Mesenchymal stem cell (in vitro differentiated cells and primary cell): ENCODE measurements at regions not wholly inside any gene's neighbourhood (a gene's known extent, or its start where the extent isn't known, plus 50 kb on each side); places are given as distances from the start of the nearest gene placed in this dataset.

Source experiments
- DNase-seq: peaks from one replicate; pipeline ENCODE4 v3.0.0-alpha.2; 2013
- H2AFZ ChIP-seq: one replicate; pipeline ENCODE4 v1.6.1; 2013; ENCODE audit warnings: low read depth, mild to moderate bottlenecking, control low read depth, inconsistent platforms, low read length, moderate library complexity
- H2AK5ac ChIP-seq: 2 replicates; pipeline ENCODE4 v1.6.1; 2013; ENCODE audit warnings: low read length, moderate library complexity, mild to moderate bottlenecking, inconsistent platforms; ENCODE audit not compliant: severe bottlenecking
- H2BK120ac ChIP-seq: one replicate; pipeline ENCODE4 v1.6.1; 2013; ENCODE audit warnings: low read depth, mild to moderate bottlenecking, inconsistent platforms, low read length, moderate library complexity
- H2BK12ac ChIP-seq, 2 experiments: one replicate each; pipeline ENCODE4 v1.6.1; 2013; ENCODE audit warnings: inconsistent platforms in 2 of 2, low read length in 2 of 2, mild to moderate bottlenecking in 2 of 2, moderate library complexity in 2 of 2, control low read depth in 1 of 2
- H2BK15ac ChIP-seq: one replicate; pipeline ENCODE4 v1.6.1; 2013; ENCODE audit warnings: mild to moderate bottlenecking, low read depth, inconsistent platforms; ENCODE audit not compliant: poor library complexity, severe bottlenecking
- H2BK5ac ChIP-seq: 2 replicates; pipeline ENCODE4 v1.6.1; 2013; ENCODE audit warnings: low read depth, mild to moderate bottlenecking, low read length, control low read depth, inconsistent platforms; ENCODE audit not compliant: poor library complexity, severe bottlenecking
- H3K14ac ChIP-seq, 2 experiments: one replicate each; pipeline ENCODE4 v1.6.1; 2013; ENCODE audit warnings: inconsistent platforms in 2 of 2, low read length in 2 of 2, control low read depth in 1 of 2, mild to moderate bottlenecking in 1 of 2, moderate library complexity in 1 of 2
- H3K18ac ChIP-seq, 2 experiments: one replicate each; pipeline ENCODE4 v1.6.1; 2013; ENCODE audit warnings: inconsistent platforms in 2 of 2, low read length in 2 of 2, control low read depth in 1 of 2, low read depth in 1 of 2, mild to moderate bottlenecking in 1 of 2
- H3K23ac ChIP-seq, 2 experiments: one replicate each; pipeline ENCODE4 v1.6.1; 2013; ENCODE audit warnings: inconsistent platforms in 2 of 2, low read length in 2 of 2, mild to moderate bottlenecking in 2 of 2, moderate library complexity in 2 of 2, control low read depth in 1 of 2
- H3K27ac ChIP-seq: 2 replicates; pipeline ENCODE4 v1.5.1; 2013; ENCODE audit warnings: mild to moderate bottlenecking, moderate library complexity, low read length, control low read depth, inconsistent platforms; ENCODE audit not compliant: poor library complexity, severe bottlenecking
- H3K27me3 ChIP-seq, 2 experiments: 2 replicates each; pipeline versions ENCODE4 v1.6.1 to v1.7.0; 2013; ENCODE audit warnings: low read length in 2 of 2, mild to moderate bottlenecking in 2 of 2, moderate library complexity in 2 of 2, control low read depth in 1 of 2, inconsistent platforms in 1 of 2; ENCODE audit not compliant: control insufficient read depth in 1 of 2, insufficient read depth in 1 of 2
- H3K36me3 ChIP-seq, 2 experiments: 2 replicates each; pipeline versions ENCODE4 v1.6.1 to v1.7.0; 2013; ENCODE audit warnings: low read length in 2 of 2, control low read depth in 1 of 2, inconsistent platforms in 1 of 2, low read depth in 1 of 2, mild to moderate bottlenecking in 1 of 2; ENCODE audit not compliant: insufficient read depth in 2 of 2, control insufficient read depth in 1 of 2
- H3K4ac ChIP-seq, 2 experiments: one replicate each; pipeline ENCODE4 v1.6.1; 2013; ENCODE audit warnings: inconsistent platforms in 2 of 2, low read length in 2 of 2, mild to moderate bottlenecking in 2 of 2, moderate library complexity in 2 of 2, control low read depth in 1 of 2, low read depth in 1 of 2
- H3K4me1 ChIP-seq: 2 replicates; pipeline ENCODE4 v1.6.1; 2013; ENCODE audit warnings: low read depth, low read length, control low read depth; ENCODE audit not compliant: control insufficient read depth, insufficient read depth
- H3K4me2 ChIP-seq: 2 replicates; pipeline ENCODE4 v1.6.1; 2013; ENCODE audit warnings: low read length, mild to moderate bottlenecking, inconsistent platforms; ENCODE audit not compliant: poor library complexity, severe bottlenecking
- H3K4me3 ChIP-seq, 2 experiments: 2 replicates each; pipeline versions ENCODE4 v1.5.1 to v1.7.0; 2013; ENCODE audit warnings: low read length in 2 of 2, mild to moderate bottlenecking in 2 of 2, control low read depth in 1 of 2, low read depth in 1 of 2; ENCODE audit not compliant: insufficient read depth in 1 of 2
- H3K79me1 ChIP-seq: replicated peaks from 2 replicates; pipeline ENCODE4 v1.6.1; 2013; ENCODE audit warnings: mild to moderate bottlenecking, control low read depth, low read length, inconsistent platforms; ENCODE audit not compliant: poor library complexity, severe bottlenecking
- H3K9ac ChIP-seq: 2 replicates; pipeline ENCODE4 v1.7.0; 2013; ENCODE audit warnings: mild to moderate bottlenecking, low read length, moderate library complexity
- H3K9me3 ChIP-seq: 2 replicates; pipeline ENCODE4 v1.7.0; 2013; ENCODE audit warnings: mild to moderate bottlenecking, low read length; ENCODE audit not compliant: control insufficient read depth
- H4K8ac ChIP-seq: one replicate; pipeline ENCODE4 v1.6.1; 2013; ENCODE audit warnings: inconsistent platforms, mild to moderate bottlenecking, low read length, moderate library complexity
- H4K91ac ChIP-seq: one replicate; pipeline ENCODE4 v1.6.1; 2013; ENCODE audit warnings: mild to moderate bottlenecking, low read length, inconsistent platforms
- WGBS: methylation state at CpG from one replicate; pipeline ENCODE4 v1.1.7; 2013; ENCODE audit warnings: mixed read lengths; 5-methylcytosine and 5-hydroxymethylcytosine counted together

DNA sequence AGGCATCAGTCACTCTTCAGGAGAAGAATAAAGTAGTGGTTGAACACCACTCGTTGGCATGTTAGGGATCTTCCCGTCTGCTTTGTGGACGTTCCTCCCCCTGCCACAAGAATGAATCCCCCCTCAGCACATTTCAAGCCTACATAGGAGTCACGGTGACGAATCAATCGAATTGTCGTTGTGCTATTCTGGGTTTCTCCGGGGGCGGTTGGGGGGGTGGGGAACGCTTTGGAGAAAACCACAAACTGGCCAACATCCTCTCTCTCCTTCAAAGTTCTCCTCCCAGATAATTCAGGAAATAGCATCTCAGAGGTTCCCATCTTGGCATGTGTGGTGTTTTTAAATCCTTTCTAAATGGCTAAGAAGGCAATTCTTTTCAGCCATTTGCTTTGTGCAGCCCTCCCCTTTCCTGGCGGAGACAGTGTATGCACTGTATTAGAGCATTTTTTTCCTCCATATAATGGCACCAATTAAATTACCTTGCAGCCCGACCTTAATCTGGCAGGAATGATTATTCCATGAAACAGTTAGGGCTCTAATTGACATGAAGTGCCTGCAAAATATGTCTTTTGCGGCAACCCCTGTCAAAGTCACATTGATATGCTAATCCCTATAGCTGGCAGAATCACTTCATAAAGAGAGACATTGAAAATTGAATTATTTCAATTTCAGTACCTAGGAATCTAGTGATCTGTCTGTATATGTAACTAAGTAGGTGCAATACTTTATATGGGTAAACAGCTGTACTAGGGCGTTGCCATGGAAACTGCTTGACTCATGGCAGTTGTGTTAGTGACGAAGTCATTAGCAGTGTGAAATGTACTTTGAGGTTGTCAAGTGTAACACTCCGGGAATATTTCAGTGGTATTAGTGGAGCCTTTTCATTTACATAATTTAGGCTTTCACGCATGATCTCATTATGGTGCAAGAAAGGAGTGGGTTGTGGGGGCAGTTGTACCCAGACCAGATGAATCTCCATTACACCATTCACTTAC lies 323.4 kb upstream of the SLC14A2 start:
- H4K91ac ChIP-seq: no peak overlapping the region
- H2BK5ac ChIP-seq: no peak overlapping the region
- no peaks in the 10 kb centered on the region for H3K4me1 ChIP-seq
- H3K4me3 ChIP-seq: no peak overlapping the region
- H3K9me3 ChIP-seq: no peaks in the 10 kb centered on the region
- no peak overlapping the region for H3K4me2 ChIP-seq
- no peak overlapping the region for H3K9ac ChIP-seq
- DNase-seq: peak; percentile 45
- no peak overlapping the region for H2BK120ac ChIP-seq
- H3K27me3 ChIP-seq: peaks cover 6 to 21% of the 10 kb centered on the region in 2 experiments
- 85% methylated on average over 8 of the region's 17 CpGs for WGBS
- H3K36me3 ChIP-seq: no peaks in the 10 kb centered on the region
- no peak overlapping the region for H2AFZ ChIP-seq
- H4K8ac ChIP-seq: no peak overlapping the region
- no peaks in the 10 kb centered on the region for H3K79me1 ChIP-seq
- no peak overlapping the region for H3K18ac ChIP-seq
- no peak overlapping the region for H3K4ac ChIP-seq
- no peak overlapping the region for H2BK12ac ChIP-seq
- no peak overlapping the region for H2BK15ac ChIP-seq
- H3K14ac ChIP-seq: no peak overlapping the region
- H2AK5ac ChIP-seq: no peak overlapping the region
- H3K23ac ChIP-seq: no peak overlapping the region
- H3K27ac ChIP-seq: no peak overlapping the region

DNA sequence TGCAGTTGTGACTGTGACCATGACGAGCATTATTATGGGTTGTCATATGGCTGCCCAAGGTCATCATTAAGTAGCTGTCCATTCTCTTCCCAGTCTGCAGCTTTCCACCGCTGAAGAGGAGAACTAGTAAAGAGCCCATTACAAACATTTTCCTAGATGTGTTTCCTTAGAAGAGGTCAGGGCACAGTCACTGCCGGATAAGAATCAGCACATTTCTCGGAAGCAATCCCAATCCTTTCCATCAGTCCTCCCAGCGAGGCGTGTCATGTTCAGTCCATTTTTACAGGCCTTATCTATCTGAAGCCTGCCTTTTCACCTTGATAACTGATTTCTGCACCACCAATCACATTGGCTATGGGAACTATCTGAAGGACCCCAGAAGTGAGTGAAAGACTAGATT lies 319.9 kb upstream of the SLC14A2 start:
- no peak overlapping the region for H4K8ac ChIP-seq
- H3K4me3 ChIP-seq: no peak overlapping the region
- H3K4ac ChIP-seq: no peak overlapping the region
- no peak overlapping the region for H3K14ac ChIP-seq
- no peaks in the 10 kb centered on the region for H3K36me3 ChIP-seq
- no peaks in the 10 kb centered on the region for H3K79me1 ChIP-seq
- H2AK5ac ChIP-seq: no peak overlapping the region
- no peak overlapping the region for H2AFZ ChIP-seq
- H3K27ac ChIP-seq: no peak overlapping the region
- H2BK120ac ChIP-seq: no peak overlapping the region
- 86% methylated on average over 6 of the region's 6 CpGs for WGBS
- no peak overlapping the region for H3K23ac ChIP-seq
- H2BK12ac ChIP-seq: no peak overlapping the region
- no peak overlapping the region for H2BK5ac ChIP-seq
- no peak overlapping the region for H2BK15ac ChIP-seq
- no peak overlapping the region for H3K9ac ChIP-seq
- no peak overlapping the region for H4K91ac ChIP-seq
- H3K27me3 ChIP-seq: peaks cover 2 to 6% of the 10 kb centered on the region in 2 experiments
- H3K18ac ChIP-seq: no peak overlapping the region
- no peak overlapping the region for H3K4me2 ChIP-seq
- no peaks in the 10 kb centered on the region for H3K9me3 ChIP-seq
- no peaks in the 10 kb centered on the region for H3K4me1 ChIP-seq
- DNase-seq: no peak

DNA sequence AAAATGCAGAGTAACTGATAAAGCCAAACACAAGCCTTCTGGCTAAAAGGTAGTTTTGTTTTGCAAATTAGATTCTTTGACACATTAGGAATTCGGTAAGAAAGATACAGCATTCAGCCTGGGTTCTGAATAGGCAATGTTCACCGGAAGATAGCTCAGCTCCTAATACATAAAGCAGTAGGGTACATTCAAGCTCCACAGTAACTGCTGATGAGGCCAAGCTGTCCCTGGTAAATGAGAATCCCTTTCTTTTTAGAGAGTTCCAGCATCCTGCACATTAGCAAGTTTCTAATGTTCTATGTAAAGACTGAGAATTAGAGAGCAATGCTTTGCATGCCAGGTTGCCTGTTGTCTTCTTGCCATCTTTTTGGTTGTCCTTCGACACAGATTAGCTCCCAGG lies 316.3 kb upstream of the SLC14A2 start:
- Histone ChIP-seq H3K9ac (no peak overlapping the region), H3K27ac (no peak overlapping the region), H3K4me3 (no peak overlapping the region), H3K4me2 (no peak overlapping the region), H2AFZ (no peak overlapping the region), H3K9me3 (no peaks in the 10 kb centered on the region), H2BK15ac (no peak overlapping the region), H2BK120ac (no peak overlapping the region), H2AK5ac (no peak overlapping the region), H3K79me1 (no peaks in the 10 kb centered on the region), H4K91ac (no peak overlapping the region), H2BK5ac (no peak overlapping the region), H3K14ac (no peak overlapping the region), H3K4ac (no peak overlapping the region), H3K27me3 (peaks cover 2 to 3% of the 10 kb centered on the region in 2 experiments), H3K4me1 (no peaks in the 10 kb centered on the region), H4K8ac (no peak overlapping the region), H2BK12ac (no peak overlapping the region), H3K18ac (no peak overlapping the region), H3K23ac (no peak overlapping the region), H3K36me3 (no peaks in the 10 kb centered on the region)
- DNase-seq: no peak
- WGBS: 71% methylated on average over 3 of the region's 3 CpGs

DNA sequence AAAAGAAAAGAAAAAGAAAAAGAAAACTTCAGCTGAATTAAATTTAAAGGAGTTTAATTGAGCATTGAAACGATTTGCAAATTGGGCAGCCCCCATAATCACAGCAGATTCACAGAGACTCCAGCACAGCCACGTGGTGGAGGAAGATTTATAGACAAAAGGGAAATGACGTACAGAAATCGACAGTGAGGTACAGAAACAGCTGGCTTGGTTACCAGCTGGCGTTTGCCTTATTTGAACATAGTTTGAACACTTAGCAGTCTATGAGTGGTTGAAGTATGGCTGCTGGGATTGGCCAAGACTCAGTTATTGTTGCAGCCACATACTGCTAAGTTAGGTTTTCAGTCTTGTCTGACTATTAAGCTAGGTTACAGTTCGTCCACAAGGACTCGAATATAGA lies 312.2 kb upstream of the SLC14A2 start:
- Histone ChIP-seq H3K9me3 (no peaks in the 10 kb centered on the region), H4K91ac (no peak overlapping the region), H3K36me3 (no peaks in the 10 kb centered on the region), H3K79me1 (no peaks in the 10 kb centered on the region), H2AK5ac (no peak overlapping the region), H2BK12ac (no peak overlapping the region), H2BK120ac (no peak overlapping the region), H2BK5ac (no peak overlapping the region), H4K8ac (no peak overlapping the region), H3K27ac (no peak overlapping the region), H3K4ac (no peak overlapping the region), H3K4me3 (no peak overlapping the region), H3K9ac (no peak overlapping the region), H2BK15ac (no peak overlapping the region), H2AFZ (no peak overlapping the region), H3K27me3 (peaks cover 6 to 9% of the 10 kb centered on the region in 2 experiments), H3K18ac (no peak overlapping the region), H3K23ac (no peak overlapping the region), H3K14ac (no peak overlapping the region), H3K4me1 (no peaks in the 10 kb centered on the region), H3K4me2 (no peak overlapping the region)
- 82% methylated on average over 7 of the region's 7 CpGs for WGBS
- DNase-seq: no peak
